Left hindlimb (tissue), 1 donor: ENCODE measurements at regions not wholly inside any gene's neighbourhood (a gene's known extent, or its start where the extent isn't known, plus 50 kb on each side); places are given as distances from the start of the nearest gene placed in this dataset.
A peak's percentile ranks its signal among the peaks of the same experiment; 100 is the strongest.

Source experiments
- DNase-seq: peaks from one replicate; pipeline ENCODE4 v3.0.0-alpha.2; 2018

- no peak for DNase-seq
Observed at GRCh38 chr13:61738236-61738750, 322.6 kb upstream of the PCDH20 start.

- no peak for DNase-seq
Observed at GRCh38 chr13:61734683-61735082, 319.0 kb upstream of the PCDH20 start.

GRCh38 chr13:61728471-61728870 lies 312.8 kb upstream of the PCDH20 start:
- peak; percentile 32 for DNase-seq

GRCh38 chr13:61727767-61728166 lies 312.1 kb upstream of the PCDH20 start:
- DNase-seq = no peak

- DNase-seq = no peak
Observed at GRCh38 chr13:61725806-61726205, 310.2 kb upstream of the PCDH20 start.

GRCh38 chr13:61722119-61722518 lies 306.5 kb upstream of the PCDH20 start:
- DNase-seq = no peak

- DNase-seq = no peak
Observed at GRCh38 chr13:61712621-61713020, 297.0 kb upstream of the PCDH20 start.

GRCh38 chr13:61709258-61709657 lies 293.6 kb upstream of the PCDH20 start:
- no peak for DNase-seq

- no peak for DNase-seq
Observed at GRCh38 chr13:61706899-61707298, 291.2 kb upstream of the PCDH20 start.

- DNase-seq = no peak
Observed at GRCh38 chr13:61700620-61701019, 285.0 kb upstream of the PCDH20 start.

GRCh38 chr13:61700181-61700580 lies 284.5 kb upstream of the PCDH20 start:
- no peak for DNase-seq

- no peak for DNase-seq
Observed at GRCh38 chr13:61696676-61697075, 281.0 kb upstream of the PCDH20 start.

GRCh38 chr13:61695147-61695546 lies 279.5 kb upstream of the PCDH20 start:
- DNase-seq = no peak

- no peak for DNase-seq
Observed at GRCh38 chr13:61692691-61693090, 277.0 kb upstream of the PCDH20 start.

- DNase-seq = no peak
Observed at GRCh38 chr13:61685682-61686012, 270.0 kb upstream of the PCDH20 start.

GRCh38 chr13:61684976-61685681 lies 269.5 kb upstream of the PCDH20 start:
- DNase-seq = no peak

GRCh38 chr13:61672756-61673155 lies 257.1 kb upstream of the PCDH20 start:
- no peak for DNase-seq

GRCh38 chr13:61670384-61671161 lies 254.9 kb upstream of the PCDH20 start:
- no peak for DNase-seq

GRCh38 chr13:61664801-61665705 lies 249.4 kb upstream of the PCDH20 start:
- no peak for DNase-seq

- DNase-seq = no peak
Observed at GRCh38 chr13:61654481-61654880, 238.8 kb upstream of the PCDH20 start.

- no peak for DNase-seq
Observed at GRCh38 chr13:61648547-61648946, 232.9 kb upstream of the PCDH20 start.

GRCh38 chr13:61612192-61612591 lies 196.5 kb upstream of the PCDH20 start:
- no peak for DNase-seq

- no peak for DNase-seq
Observed at GRCh38 chr13:61608138-61608537, 192.5 kb upstream of the PCDH20 start.
